ENCODE measurements at regions not wholly inside any gene's neighbourhood (a gene's known extent, or its start where the extent isn't known, plus 50 kb on each side); places are given as distances from the start of the nearest gene placed in this dataset.

- DNase-seq (ENCODE audit: low spot score), result no peak
- no peaks in the 10 kb centered on the region for H3K9me3 Mint-ChIP-seq (ENCODE audit: low read depth)
- no peak overlapping the region for H3K4me3 Mint-ChIP-seq (ENCODE audit: unreplicated experiment)
- H3K36me3 Mint-ChIP-seq (ENCODE audit: low read depth), result no peaks in the 10 kb centered on the region
- H3K4me1 Mint-ChIP-seq (ENCODE audit: low read depth), result no peaks in the 10 kb centered on the region
- no peaks in the 10 kb centered on the region for H3K27me3 Mint-ChIP-seq (ENCODE audit: low read depth)
- no peak overlapping the region for H3K27ac Mint-ChIP-seq (ENCODE audit: unreplicated experiment)
- TF ChIP-seq CTCF (IDR thresholded peaks at IDR 0.05), result no peak
Measured at GRCh38 chr9:80127920-80128319, 556.2 kb downstream of the TLE4 start.

- no peak for TF ChIP-seq CTCF (IDR thresholded peaks at IDR 0.05)
- Mint-ChIP-seq H3K36me3 (ENCODE audit: low read depth) (no peaks in the 10 kb centered on the region), H3K27me3 (ENCODE audit: low read depth) (no peaks in the 10 kb centered on the region), H3K4me1 (ENCODE audit: low read depth) (no peaks in the 10 kb centered on the region), H3K9me3 (ENCODE audit: low read depth) (no peaks in the 10 kb centered on the region), H3K4me3 (ENCODE audit: unreplicated experiment) (no peak overlapping the region), H3K27ac (ENCODE audit: unreplicated experiment) (no peak overlapping the region)
- no peak for DNase-seq (ENCODE audit: low spot score)
Measured at GRCh38 chr9:80125731-80126264, 554.0 kb downstream of the TLE4 start.

- Mint-ChIP-seq H3K4me3 (ENCODE audit: unreplicated experiment) (no peak overlapping the region), H3K27ac (ENCODE audit: unreplicated experiment) (no peak overlapping the region), H3K27me3 (ENCODE audit: low read depth) (no peaks in the 10 kb centered on the region), H3K36me3 (ENCODE audit: low read depth) (peaks cover 10% of the 10 kb centered on the region), H3K4me1 (ENCODE audit: low read depth) (no peaks in the 10 kb centered on the region), H3K9me3 (ENCODE audit: low read depth) (peaks cover 30% of the 10 kb centered on the region)
- DNase-seq (ENCODE audit: low spot score), result no peak
- no peak for TF ChIP-seq CTCF (IDR thresholded peaks at IDR 0.05)
Measured at GRCh38 chr9:80117031-80117430, 545.3 kb downstream of the TLE4 start.

- no peak overlapping the region for H3K4me3 Mint-ChIP-seq (ENCODE audit: unreplicated experiment)
- H3K36me3 Mint-ChIP-seq (ENCODE audit: low read depth), result peaks cover 10% of the 10 kb centered on the region
Measured at GRCh38 chr9:80114241-80114640, 542.5 kb downstream of the TLE4 start.

GRCh38 chr9:80107931-80108660 lies 536.3 kb downstream of the TLE4 start:
- no peak for TF ChIP-seq CTCF (IDR thresholded peaks at IDR 0.05)
- H3K36me3 Mint-ChIP-seq (ENCODE audit: low read depth), result peaks cover 3% of the 10 kb centered on the region
- no peak overlapping the region for H3K27ac Mint-ChIP-seq (ENCODE audit: unreplicated experiment)
- no peak for DNase-seq (ENCODE audit: low spot score)
- no peaks in the 10 kb centered on the region for H3K27me3 Mint-ChIP-seq (ENCODE audit: low read depth)
- H3K4me1 Mint-ChIP-seq (ENCODE audit: low read depth), result peaks cover 22% of the 10 kb centered on the region
- H3K9me3 Mint-ChIP-seq (ENCODE audit: low read depth), result peaks cover 10% of the 10 kb centered on the region
- H3K4me3 Mint-ChIP-seq (ENCODE audit: unreplicated experiment), result no peak overlapping the region

More at GRCh38 chr9:80114241-80114640, 542.5 kb downstream of the TLE4 start:
- TF ChIP-seq CTCF (IDR thresholded peaks at IDR 0.05), result no peak
- H3K27ac Mint-ChIP-seq (ENCODE audit: unreplicated experiment), result no peak overlapping the region
- H3K27me3 Mint-ChIP-seq (ENCODE audit: low read depth), result no peaks in the 10 kb centered on the region
- H3K4me1 Mint-ChIP-seq (ENCODE audit: low read depth), result no peaks in the 10 kb centered on the region
- DNase-seq (ENCODE audit: low spot score), result no peak
- peaks cover 27% of the 10 kb centered on the region for H3K9me3 Mint-ChIP-seq (ENCODE audit: low read depth)

Data from chondrocyte (in vitro differentiated cells).